ENCODE measurements at regions not wholly inside any gene's neighbourhood (a gene's known extent, or its start where the extent isn't known, plus 50 kb on each side); places are given as distances from the start of the nearest gene placed in this dataset.

DNA sequence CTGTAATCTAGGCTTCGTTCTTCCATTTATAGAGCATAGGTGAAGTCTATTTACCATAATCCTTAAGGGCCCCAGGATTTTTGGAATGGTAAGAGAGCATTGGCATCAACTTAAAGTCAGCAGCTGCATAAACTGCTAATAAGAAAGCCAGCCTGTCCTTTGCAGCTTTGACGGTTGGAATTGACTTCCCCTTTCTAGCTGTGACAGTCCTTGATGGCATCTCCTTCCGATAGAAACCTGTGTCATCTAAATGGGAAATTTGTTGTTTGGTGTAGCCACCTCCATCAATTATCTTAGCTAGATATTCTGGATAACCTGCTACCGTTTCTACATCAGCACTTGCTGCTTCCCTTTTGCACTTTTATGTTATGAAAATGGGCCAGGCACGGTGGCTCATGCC is 58.0 kb upstream of the GLYATL1B start:
- TF ChIP-seq, protein P1, sequence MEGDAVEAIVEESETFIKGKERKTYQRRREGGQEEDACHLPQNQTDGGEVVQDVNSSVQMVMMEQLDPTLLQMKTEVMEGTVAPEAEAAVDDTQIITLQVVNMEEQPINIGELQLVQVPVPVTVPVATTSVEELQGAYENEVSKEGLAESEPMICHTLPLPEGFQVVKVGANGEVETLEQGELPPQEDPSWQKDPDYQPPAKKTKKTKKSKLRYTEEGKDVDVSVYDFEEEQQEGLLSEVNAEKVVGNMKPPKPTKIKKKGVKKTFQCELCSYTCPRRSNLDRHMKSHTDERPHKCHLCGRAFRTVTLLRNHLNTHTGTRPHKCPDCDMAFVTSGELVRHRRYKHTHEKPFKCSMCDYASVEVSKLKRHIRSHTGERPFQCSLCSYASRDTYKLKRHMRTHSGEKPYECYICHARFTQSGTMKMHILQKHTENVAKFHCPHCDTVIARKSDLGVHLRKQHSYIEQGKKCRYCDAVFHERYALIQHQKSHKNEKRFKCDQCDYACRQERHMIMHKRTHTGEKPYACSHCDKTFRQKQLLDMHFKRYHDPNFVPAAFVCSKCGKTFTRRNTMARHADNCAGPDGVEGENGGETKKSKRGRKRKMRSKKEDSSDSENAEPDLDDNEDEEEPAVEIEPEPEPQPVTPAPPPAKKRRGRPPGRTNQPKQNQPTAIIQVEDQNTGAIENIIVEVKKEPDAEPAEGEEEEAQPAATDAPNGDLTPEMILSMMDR (IDR thresholded peaks at IDR 0.05; ENCODE audit: low read depth, low read length, missing input control) = no peak
- TF ChIP-seq EGR1 (IDR thresholded peaks at IDR 0.05; ENCODE audit: low read depth in 2 of 2) = no peak
- no peak for TF ChIP-seq FOXA1 (IDR thresholded peaks at IDR 0.05)
- TF ChIP-seq TAF1 (conservative IDR thresholded peaks at IDR 0.05) = no peak
- no peak for TF ChIP-seq ATF3 (IDR thresholded peaks at IDR 0.05)
- no peak for TF ChIP-seq SP1 (IDR thresholded peaks at IDR 0.05)
